ENCODE measurements at regions not wholly inside any gene's neighbourhood (a gene's known extent, or its start where the extent isn't known, plus 50 kb on each side); places are given as distances from the start of the nearest gene placed in this dataset.

DNA sequence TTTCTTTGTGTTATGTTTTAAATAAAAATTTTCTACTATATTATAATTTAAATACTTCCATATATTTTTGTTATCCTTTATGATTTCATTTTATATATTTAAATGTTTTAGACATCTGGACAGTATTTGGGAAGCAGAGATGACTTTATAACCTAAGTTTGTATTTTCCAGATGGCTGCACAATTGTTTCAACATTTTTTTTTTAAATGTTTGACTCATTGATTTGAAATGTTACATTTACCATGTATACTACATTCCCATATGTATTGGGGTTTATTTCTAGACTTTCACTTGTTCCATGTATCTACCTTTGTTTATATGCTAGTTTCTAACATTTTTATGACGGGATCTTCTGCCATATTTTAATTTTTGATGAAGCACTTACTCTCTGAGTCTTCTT, 766.5 kb downstream of the METTL15 start:
- TF ChIP-seq, protein P1, sequence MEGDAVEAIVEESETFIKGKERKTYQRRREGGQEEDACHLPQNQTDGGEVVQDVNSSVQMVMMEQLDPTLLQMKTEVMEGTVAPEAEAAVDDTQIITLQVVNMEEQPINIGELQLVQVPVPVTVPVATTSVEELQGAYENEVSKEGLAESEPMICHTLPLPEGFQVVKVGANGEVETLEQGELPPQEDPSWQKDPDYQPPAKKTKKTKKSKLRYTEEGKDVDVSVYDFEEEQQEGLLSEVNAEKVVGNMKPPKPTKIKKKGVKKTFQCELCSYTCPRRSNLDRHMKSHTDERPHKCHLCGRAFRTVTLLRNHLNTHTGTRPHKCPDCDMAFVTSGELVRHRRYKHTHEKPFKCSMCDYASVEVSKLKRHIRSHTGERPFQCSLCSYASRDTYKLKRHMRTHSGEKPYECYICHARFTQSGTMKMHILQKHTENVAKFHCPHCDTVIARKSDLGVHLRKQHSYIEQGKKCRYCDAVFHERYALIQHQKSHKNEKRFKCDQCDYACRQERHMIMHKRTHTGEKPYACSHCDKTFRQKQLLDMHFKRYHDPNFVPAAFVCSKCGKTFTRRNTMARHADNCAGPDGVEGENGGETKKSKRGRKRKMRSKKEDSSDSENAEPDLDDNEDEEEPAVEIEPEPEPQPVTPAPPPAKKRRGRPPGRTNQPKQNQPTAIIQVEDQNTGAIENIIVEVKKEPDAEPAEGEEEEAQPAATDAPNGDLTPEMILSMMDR (IDR thresholded peaks at IDR 0.05) = no peak
- TF ChIP-seq POLR2AphosphoS5 (IDR thresholded peaks at IDR 0.05) (no peak), POLR2A (IDR thresholded peaks at IDR 0.05) (no peak)
- Histone ChIP-seq H3K36me3 (no peaks in the 10 kb centered on the region), H3K27ac (no peak overlapping the region), H3K4me1 (no peaks in the 10 kb centered on the region), H3K27me3 (no peaks in the 10 kb centered on the region), H3K4me3 (no peak overlapping the region), H3K9me3 (no peaks in the 10 kb centered on the region)
- DNase-seq (ENCODE audit: low spot score in 2 of 2) = no peak
- intact Hi-C loops (cut with DNase I; ENCODE audit: low total_unique reads) = no loop called here

DNA sequence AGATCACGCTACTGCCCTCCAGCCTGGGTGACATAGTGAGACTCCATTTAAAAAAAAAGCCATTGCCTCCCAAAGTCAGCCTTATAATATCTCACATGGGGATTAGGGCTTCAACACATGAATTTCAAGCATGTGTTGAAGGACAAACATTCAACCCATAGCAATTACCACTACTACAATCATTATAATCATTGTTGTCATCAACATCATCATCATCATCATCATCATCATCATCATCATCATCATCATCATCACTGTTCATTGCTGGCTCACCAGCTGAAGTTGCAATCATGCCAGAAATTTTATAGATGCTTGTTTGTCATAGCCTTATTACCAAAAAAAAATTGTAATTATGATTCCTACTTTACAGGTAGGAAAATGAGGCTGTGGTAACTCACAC, 762.9 kb downstream of the METTL15 start:
- no peak overlapping the region for H3K4me3 ChIP-seq
- H3K9me3 ChIP-seq = no peaks in the 10 kb centered on the region
- no peak for DNase-seq (ENCODE audit: low spot score in 2 of 2)
- H3K27me3 ChIP-seq = no peaks in the 10 kb centered on the region
- no peak overlapping the region for H3K27ac ChIP-seq
- intact Hi-C loops (cut with DNase I; ENCODE audit: low total_unique reads) = no loop called here
- H3K4me1 ChIP-seq = no peaks in the 10 kb centered on the region
- H3K36me3 ChIP-seq = no peaks in the 10 kb centered on the region
- TF ChIP-seq POLR2AphosphoS5 (IDR thresholded peaks at IDR 0.05) (no peak), POLR2A (IDR thresholded peaks at IDR 0.05) (no peak)
- TF ChIP-seq, protein P1 (IDR thresholded peaks at IDR 0.05) = no peak

DNA sequence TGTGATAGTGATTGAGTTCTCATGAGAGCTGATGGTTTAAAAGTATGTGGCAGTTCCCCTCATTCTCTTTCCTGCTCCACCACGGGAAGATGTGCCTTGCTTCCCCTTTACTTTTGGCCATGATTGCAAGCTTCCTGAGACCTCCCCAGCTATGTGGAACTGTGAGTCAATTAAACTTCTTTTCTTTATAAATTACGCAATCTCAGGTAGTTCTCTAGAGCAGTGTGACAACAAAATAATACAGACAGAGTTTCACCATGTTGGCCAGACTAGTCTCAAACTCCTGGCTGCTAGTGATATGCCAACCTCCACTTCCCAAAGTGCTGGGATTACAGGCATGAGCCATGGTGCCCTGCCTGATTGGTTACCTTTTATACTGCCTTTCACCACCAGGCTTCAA, 755.2 kb downstream of the METTL15 start:
- H3K36me3 ChIP-seq = no peaks in the 10 kb centered on the region
- H3K4me3 ChIP-seq = no peak overlapping the region
- TF ChIP-seq POLR2A (IDR thresholded peaks at IDR 0.05) (no peak), POLR2AphosphoS5 (IDR thresholded peaks at IDR 0.05) (no peak)
- TF ChIP-seq, protein P1 (IDR thresholded peaks at IDR 0.05) = no peak
- intact Hi-C loops (cut with DNase I; ENCODE audit: low total_unique reads) = no loop called here
- peaks cover 0 to under 1% of the 10 kb centered on the region in 2 donors for H3K9me3 ChIP-seq
- no peaks in the 10 kb centered on the region for H3K27me3 ChIP-seq
- no peak for DNase-seq (ENCODE audit: low spot score in 2 of 2)
- no peaks in the 10 kb centered on the region for H3K4me1 ChIP-seq
- no peak overlapping the region for H3K27ac ChIP-seq

DNA sequence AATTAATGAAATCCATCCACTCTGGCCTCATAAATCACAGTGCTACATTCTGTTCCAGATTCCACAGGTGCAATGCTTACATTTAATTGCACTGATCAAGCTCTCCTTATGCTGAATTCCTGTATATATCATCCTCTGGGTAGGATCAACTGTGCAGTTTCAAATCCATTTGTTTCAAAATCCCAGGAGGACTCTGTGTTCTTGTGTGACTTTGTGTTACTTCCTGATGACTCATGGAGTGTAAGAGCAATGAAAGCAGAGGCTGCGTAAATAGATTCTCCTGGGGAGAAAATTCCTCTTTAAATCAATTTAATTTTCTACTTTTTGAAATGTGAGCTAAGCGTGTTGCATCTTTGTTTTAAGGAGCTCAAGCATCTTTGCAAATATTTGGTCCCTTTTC, 752.7 kb downstream of the METTL15 start:
- no peaks in the 10 kb centered on the region for H3K36me3 ChIP-seq
- no peak for TF ChIP-seq POLR2A (IDR thresholded peaks at IDR 0.05)
- no peak for TF ChIP-seq POLR2AphosphoS5 (IDR thresholded peaks at IDR 0.05)
- TF ChIP-seq, protein P1 (IDR thresholded peaks at IDR 0.05) = no peak
- no peaks in the 10 kb centered on the region for H3K4me1 ChIP-seq
- intact Hi-C loops (cut with DNase I; ENCODE audit: low total_unique reads) = no loop called here
- peaks cover 10 to 23% of the 10 kb centered on the region in 2 donors for H3K9me3 ChIP-seq
- H3K27me3 ChIP-seq = no peaks in the 10 kb centered on the region
- DNase-seq (ENCODE audit: low spot score in 2 of 2) = no peak
- H3K4me3 ChIP-seq = no peak overlapping the region
- no peak overlapping the region for H3K27ac ChIP-seq

DNA sequence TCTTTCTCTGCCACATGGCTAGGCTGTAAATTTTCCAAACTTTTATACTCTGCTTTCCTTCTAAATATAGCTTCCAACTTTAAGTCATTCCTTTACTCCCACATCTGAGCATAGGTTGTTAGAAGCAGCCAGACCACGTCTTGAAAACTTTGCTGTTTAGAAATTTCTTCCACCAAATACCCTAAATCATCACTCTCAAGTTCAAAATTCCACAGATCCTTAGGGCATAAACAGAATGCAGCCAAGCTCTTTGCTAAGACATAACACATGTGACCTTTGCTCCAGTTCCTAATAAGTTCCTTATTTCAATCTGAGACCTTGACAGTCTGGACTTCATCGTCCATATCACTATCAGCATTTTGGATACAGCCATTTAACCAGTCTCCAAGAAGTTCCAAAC, 749.9 kb downstream of the METTL15 start:
- no peak overlapping the region for H3K27ac ChIP-seq
- no peaks in the 10 kb centered on the region for H3K4me1 ChIP-seq
- intact Hi-C loops (cut with DNase I; ENCODE audit: low total_unique reads) = no loop called here
- DNase-seq (ENCODE audit: low spot score in 2 of 2) = no peak
- H3K4me3 ChIP-seq = no peak overlapping the region
- no peaks in the 10 kb centered on the region for H3K36me3 ChIP-seq
- no peaks in the 10 kb centered on the region for H3K27me3 ChIP-seq
- TF ChIP-seq POLR2AphosphoS5 (IDR thresholded peaks at IDR 0.05) (no peak), POLR2A (IDR thresholded peaks at IDR 0.05) (no peak)
- TF ChIP-seq, protein P1 (IDR thresholded peaks at IDR 0.05) = no peak
- H3K9me3 ChIP-seq = peaks cover 10 to 23% of the 10 kb centered on the region in 2 donors

All from breast epithelium (tissue), 4 donors.